ENCODE measurements at regions not wholly inside any gene's neighbourhood (a gene's known extent, or its start where the extent isn't known, plus 50 kb on each side); places are given as distances from the start of the nearest gene placed in this dataset.
A peak's percentile ranks its signal among the peaks of the same experiment; 100 is the strongest.
"Not testable (repeated sequence)": the region's sequence is repeated elsewhere in the genome, so short reads cannot be mapped to it uniquely, and the experiment has no call there.

DNA sequence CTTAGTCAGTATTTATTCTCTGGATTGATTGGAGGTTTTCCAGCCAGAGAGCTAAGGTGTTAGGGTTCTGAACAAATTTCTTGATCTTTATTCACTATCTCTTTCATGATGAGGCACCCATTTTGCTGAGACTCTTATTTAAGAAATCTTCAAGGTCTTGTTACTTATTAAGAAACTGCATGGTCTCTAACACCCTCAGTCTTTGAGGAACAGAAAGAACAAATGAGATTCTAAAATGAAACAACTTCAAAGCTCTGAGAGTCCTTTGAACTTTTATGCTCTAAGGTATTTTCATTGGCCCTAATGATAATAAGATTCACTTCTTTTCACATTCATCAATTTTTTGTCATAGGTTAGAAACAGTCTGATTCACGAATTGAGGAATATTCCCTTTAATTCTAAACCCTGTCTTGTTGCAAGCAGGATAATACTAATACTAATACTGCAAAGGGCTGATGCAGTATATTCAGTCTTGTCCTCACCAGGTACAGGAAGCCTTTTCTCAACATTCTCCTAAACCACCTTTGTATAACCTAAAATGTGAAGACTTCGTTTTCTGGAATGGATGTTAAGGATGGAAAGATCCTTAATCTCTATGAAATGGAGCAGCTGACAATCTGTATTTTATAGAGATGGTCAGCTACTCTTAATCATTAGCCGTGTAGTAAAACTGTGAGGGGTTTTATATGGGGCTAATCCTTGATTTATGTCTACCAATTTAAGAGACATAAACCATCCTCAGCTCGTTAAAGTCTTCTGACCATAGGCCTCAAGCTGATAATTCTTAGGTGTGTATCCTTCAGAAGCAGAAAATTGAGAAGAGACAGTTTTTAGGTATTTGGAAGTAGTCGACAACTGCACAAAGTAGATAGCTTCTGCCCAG, 198.3 kb downstream of the OTOL1 start:
- Histone ChIP-seq H3K4me3 (ENCODE audit: low read depth, low read length) (no peak overlapping the region), H3K36me3 (no peaks in the 10 kb centered on the region), H3K27me3 (ENCODE audit: insufficient read depth, low read depth, severe bottlenecking) (no peaks in the 10 kb centered on the region), H3K27ac (no peak overlapping the region), H3K9me3 (ENCODE audit: severe bottlenecking) (no peaks in the 10 kb centered on the region)
- TF ChIP-seq, protein P1, sequence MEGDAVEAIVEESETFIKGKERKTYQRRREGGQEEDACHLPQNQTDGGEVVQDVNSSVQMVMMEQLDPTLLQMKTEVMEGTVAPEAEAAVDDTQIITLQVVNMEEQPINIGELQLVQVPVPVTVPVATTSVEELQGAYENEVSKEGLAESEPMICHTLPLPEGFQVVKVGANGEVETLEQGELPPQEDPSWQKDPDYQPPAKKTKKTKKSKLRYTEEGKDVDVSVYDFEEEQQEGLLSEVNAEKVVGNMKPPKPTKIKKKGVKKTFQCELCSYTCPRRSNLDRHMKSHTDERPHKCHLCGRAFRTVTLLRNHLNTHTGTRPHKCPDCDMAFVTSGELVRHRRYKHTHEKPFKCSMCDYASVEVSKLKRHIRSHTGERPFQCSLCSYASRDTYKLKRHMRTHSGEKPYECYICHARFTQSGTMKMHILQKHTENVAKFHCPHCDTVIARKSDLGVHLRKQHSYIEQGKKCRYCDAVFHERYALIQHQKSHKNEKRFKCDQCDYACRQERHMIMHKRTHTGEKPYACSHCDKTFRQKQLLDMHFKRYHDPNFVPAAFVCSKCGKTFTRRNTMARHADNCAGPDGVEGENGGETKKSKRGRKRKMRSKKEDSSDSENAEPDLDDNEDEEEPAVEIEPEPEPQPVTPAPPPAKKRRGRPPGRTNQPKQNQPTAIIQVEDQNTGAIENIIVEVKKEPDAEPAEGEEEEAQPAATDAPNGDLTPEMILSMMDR (IDR thresholded peaks at IDR 0.05; ENCODE audit: low read depth, low read length): no peak
- no peak for DNase-seq

- DNase-seq: no peak
Observed at GRCh38 chr3:161695811-161696210, 199.2 kb downstream of the OTOL1 start.

GRCh38 chr3:161700998-161701397, 204.4 kb downstream of the OTOL1 start:
- DNase-seq: no peak
- TF ChIP-seq, protein P1 (IDR thresholded peaks at IDR 0.05; ENCODE audit: low read depth, low read length): peak; percentile 17; the same call in 1 of the 2 replicates
- H3K27ac ChIP-seq: no peak overlapping the region
- no peaks in the 10 kb centered on the region for H3K27me3 ChIP-seq (ENCODE audit: insufficient read depth, low read depth, severe bottlenecking)
- H3K9me3 ChIP-seq (ENCODE audit: severe bottlenecking): no peaks in the 10 kb centered on the region
- no peaks in the 10 kb centered on the region for H3K36me3 ChIP-seq
- H3K4me3 ChIP-seq (ENCODE audit: low read depth, low read length): no peak overlapping the region

More at GRCh38 chr3:161695811-161696210, 199.2 kb downstream of the OTOL1 start:
- Histone ChIP-seq H3K27me3 (ENCODE audit: insufficient read depth, low read depth, severe bottlenecking) (no peaks in the 10 kb centered on the region), H3K4me3 (ENCODE audit: low read depth, low read length) (no peak overlapping the region), H3K36me3 (no peaks in the 10 kb centered on the region), H3K27ac (no peak overlapping the region), H3K9me3 (ENCODE audit: severe bottlenecking) (no peaks in the 10 kb centered on the region)
- TF ChIP-seq, protein P1 (IDR thresholded peaks at IDR 0.05; ENCODE audit: low read depth, low read length): no peak

DNA sequence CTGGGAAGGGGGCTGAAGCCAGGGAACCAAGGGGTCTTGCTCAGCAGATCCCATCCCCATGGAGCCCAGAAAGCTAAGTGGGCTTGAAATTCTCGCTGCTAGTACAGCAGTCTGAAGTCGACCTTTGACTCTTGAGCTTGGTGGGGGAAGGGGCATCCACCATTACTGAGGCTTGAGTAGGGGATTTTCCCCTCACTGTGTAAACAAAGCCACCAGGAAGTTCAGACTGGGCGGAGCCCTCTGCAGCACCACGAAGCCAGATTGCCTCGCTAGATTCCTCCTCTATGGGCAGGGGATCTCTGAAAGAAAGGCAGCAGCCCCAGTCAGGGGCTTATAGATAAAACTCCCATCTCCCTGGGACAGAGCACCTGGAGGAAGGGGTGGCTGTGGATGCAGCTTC, 210.6 kb downstream of the OTOL1 start:
- not testable (repeated sequence) for H3K27me3 ChIP-seq (ENCODE audit: insufficient read depth, low read depth, severe bottlenecking); H3K27ac ChIP-seq; H3K4me3 ChIP-seq (ENCODE audit: low read depth, low read length); H3K9me3 ChIP-seq (ENCODE audit: severe bottlenecking); DNase-seq; H3K36me3 ChIP-seq

- no peak for DNase-seq
- Histone ChIP-seq H3K27ac (no peak overlapping the region), H3K9me3 (ENCODE audit: severe bottlenecking) (no peaks in the 10 kb centered on the region), H3K36me3 (no peaks in the 10 kb centered on the region), H3K4me3 (ENCODE audit: low read depth, low read length) (no peak overlapping the region), H3K27me3 (ENCODE audit: insufficient read depth, low read depth, severe bottlenecking) (no peaks in the 10 kb centered on the region)
- TF ChIP-seq, protein P1 (IDR thresholded peaks at IDR 0.05; ENCODE audit: low read depth, low read length): no peak
Observed at GRCh38 chr3:161713731-161714130, 217.1 kb downstream of the OTOL1 start.

- TF ChIP-seq, protein P1 (IDR thresholded peaks at IDR 0.05; ENCODE audit: low read depth, low read length): no peak
- Histone ChIP-seq H3K27me3 (ENCODE audit: insufficient read depth, low read depth, severe bottlenecking) (no peaks in the 10 kb centered on the region), H3K4me3 (ENCODE audit: low read depth, low read length) (no peak overlapping the region), H3K36me3 (no peaks in the 10 kb centered on the region), H3K27ac (no peak overlapping the region), H3K9me3 (ENCODE audit: severe bottlenecking) (no peaks in the 10 kb centered on the region)
- DNase-seq: no peak
Observed at GRCh38 chr3:161731968-161732367, 235.4 kb downstream of the OTOL1 start.
